Neural crest cell (in vitro differentiated cells): ENCODE measurements at regions not wholly inside any gene's neighbourhood (a gene's known extent, or its start where the extent isn't known, plus 50 kb on each side); places are given as distances from the start of the nearest gene placed in this dataset.

Source experiments
- DNase-seq: peaks from one replicate; pipeline ENCODE4 v3.0.0; 2021; ENCODE audit warnings: low read depth, mixed read lengths, low spot score
- H3K27ac Mint-ChIP-seq: one replicate; pipeline ENCODE4 v1.8.0; 2021; ENCODE audit warnings: mild to moderate bottlenecking, mixed read lengths; ENCODE audit not compliant: unreplicated experiment
- H3K27me3 Mint-ChIP-seq: 2 replicates; pipeline ENCODE4 v1.8.0; 2021; ENCODE audit warnings: low read depth, mild to moderate bottlenecking, mixed read lengths
- H3K36me3 Mint-ChIP-seq: 2 replicates; pipeline ENCODE4 v1.8.0; 2021; ENCODE audit warnings: low read depth, mild to moderate bottlenecking, mixed read lengths
- H3K4me1 Mint-ChIP-seq: 2 replicates; pipeline ENCODE4 v1.8.0; 2021; ENCODE audit warnings: mixed read lengths
- H3K4me3 Mint-ChIP-seq: one replicate; pipeline ENCODE4 v1.8.0; 2021; ENCODE audit warnings: mild to moderate bottlenecking, mixed read lengths
- H3K9me3 Mint-ChIP-seq: 2 replicates; pipeline ENCODE4 v1.8.0; 2021; ENCODE audit warnings: mixed read lengths
- CTCF ChIP-seq: fragments of 200-600 bp; sonication (generic); conservative IDR thresholded peaks from 2 replicates; pipeline ENCODE4 v1.5.0; 2021; ENCODE audit warnings: antibody characterized with exemption, mild to moderate bottlenecking

- Mint-ChIP-seq H3K27me3 (peaks cover 9% of the 10 kb centered on the region), H3K9me3 (no peaks in the 10 kb centered on the region), H3K36me3 (no peaks in the 10 kb centered on the region), H3K4me3 (no peak overlapping the region), H3K27ac (no peak overlapping the region), H3K4me1 (peaks cover 9% of the 10 kb centered on the region)
- no peak for TF ChIP-seq CTCF
- DNase-seq = no peak
Measured at GRCh38 chr3:72481542-72481941, 366.7 kb downstream of the SHQ1 start.

GRCh38 chr3:72480366-72480765 lies 367.9 kb downstream of the SHQ1 start:
- Mint-ChIP-seq H3K36me3 (no peaks in the 10 kb centered on the region), H3K27ac (no peak overlapping the region), H3K9me3 (no peaks in the 10 kb centered on the region), H3K4me3 (no peak overlapping the region), H3K4me1 (peaks cover 9% of the 10 kb centered on the region), H3K27me3 (peaks cover 9% of the 10 kb centered on the region)
- TF ChIP-seq CTCF = no peak
- DNase-seq = no peak

- Mint-ChIP-seq H3K36me3 (no peaks in the 10 kb centered on the region), H3K27ac (no peak overlapping the region)
- TF ChIP-seq CTCF = no peak
Measured at GRCh38 chr3:72479651-72480215, 368.5 kb downstream of the SHQ1 start.

GRCh38 chr3:72476139-72476483 lies 372.1 kb downstream of the SHQ1 start:
- no peak for TF ChIP-seq CTCF
- Mint-ChIP-seq H3K4me1 (peaks cover 11% of the 10 kb centered on the region), H3K27ac (no peak overlapping the region), H3K36me3 (no peaks in the 10 kb centered on the region), H3K9me3 (no peaks in the 10 kb centered on the region), H3K27me3 (peaks cover 9% of the 10 kb centered on the region), H3K4me3 (no peak overlapping the region)
- DNase-seq = no peak

More at GRCh38 chr3:72479651-72480215, 368.5 kb downstream of the SHQ1 start:
- H3K4me1 Mint-ChIP-seq = peaks cover 9% of the 10 kb centered on the region
- H3K4me3 Mint-ChIP-seq = no peak overlapping the region
- DNase-seq = no peak
- H3K27me3 Mint-ChIP-seq = peaks cover 9% of the 10 kb centered on the region
- no peaks in the 10 kb centered on the region for H3K9me3 Mint-ChIP-seq

- DNase-seq = no peak
- Mint-ChIP-seq H3K4me1 (peaks cover 17% of the 10 kb centered on the region), H3K9me3 (no peaks in the 10 kb centered on the region), H3K27me3 (peaks cover 10% of the 10 kb centered on the region), H3K4me3 (no peak overlapping the region), H3K27ac (no peak overlapping the region), H3K36me3 (no peaks in the 10 kb centered on the region)
- TF ChIP-seq CTCF = no peak
Measured at GRCh38 chr3:72475258-72476138, 372.7 kb downstream of the SHQ1 start.
